ENCODE measurements at regions not wholly inside any gene's neighbourhood (a gene's known extent, or its start where the extent isn't known, plus 50 kb on each side); places are given as distances from the start of the nearest gene placed in this dataset. TPM values are rescaled to one million over a fixed set of nuclear protein-coding genes. Genes with fewer than 3 reads are reported as not detected.

DNA sequence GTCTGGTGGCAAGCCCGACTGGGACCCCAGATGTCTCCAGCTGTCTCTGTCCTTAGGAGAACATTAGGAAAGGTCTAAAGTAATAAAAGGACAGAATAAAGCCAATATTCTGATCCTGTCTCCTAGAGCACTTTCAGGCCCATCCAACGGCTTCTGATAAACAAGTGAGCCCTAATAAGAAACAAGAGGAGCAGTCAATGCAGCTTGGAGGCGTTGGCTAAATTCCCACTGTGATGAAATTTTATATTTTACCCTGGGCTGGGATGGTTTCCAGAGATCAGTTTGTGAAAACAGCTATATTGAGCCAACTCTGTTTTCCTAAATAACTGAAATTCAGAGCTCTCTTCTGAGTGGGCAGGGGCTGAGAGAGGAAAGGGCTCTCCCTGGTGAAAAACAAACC lies 55.5 kb upstream of the SRRM4 start (continued):
- TF ChIP-seq, protein P1, sequence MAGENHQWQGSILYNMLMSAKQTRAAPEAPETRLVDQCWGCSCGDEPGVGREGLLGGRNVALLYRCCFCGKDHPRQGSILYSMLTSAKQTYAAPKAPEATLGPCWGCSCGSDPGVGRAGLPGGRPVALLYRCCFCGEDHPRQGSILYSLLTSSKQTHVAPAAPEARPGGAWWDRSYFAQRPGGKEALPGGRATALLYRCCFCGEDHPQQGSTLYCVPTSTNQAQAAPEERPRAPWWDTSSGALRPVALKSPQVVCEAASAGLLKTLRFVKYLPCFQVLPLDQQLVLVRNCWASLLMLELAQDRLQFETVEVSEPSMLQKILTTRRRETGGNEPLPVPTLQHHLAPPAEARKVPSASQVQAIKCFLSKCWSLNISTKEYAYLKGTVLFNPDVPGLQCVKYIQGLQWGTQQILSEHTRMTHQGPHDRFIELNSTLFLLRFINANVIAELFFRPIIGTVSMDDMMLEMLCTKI (IDR thresholded peaks at IDR 0.05; ENCODE audit: partially characterized antibody): no peak
- TF ChIP-seq SLC30A9 (CRISPR knock-in tag; IDR thresholded peaks at IDR 0.05) (no peak), BACH1 (tag; IDR thresholded peaks at IDR 0.05) (no peak), FOXA3 (CRISPR knock-in tag; conservative IDR thresholded peaks at IDR 0.05 in 1 of 2, IDR thresholded peaks at IDR 0.05 in 1 of 2) (no peak), NFRKB (IDR thresholded peaks at IDR 0.05; ENCODE audit: low read depth) (no peak), ATF1 (CRISPR knock-in tag; IDR thresholded peaks at IDR 0.05) (no peak), ATF1 (tag; IDR thresholded peaks at IDR 0.05) (no peak), ELF4 (CRISPR knock-in tag; IDR thresholded peaks at IDR 0.05) (no peak), KHSRP (IDR thresholded peaks at IDR 0.05) (no peak)

Small RNA genes in the stretch of these regions (small RNA-seq; reads per million reads assigned to genes)
- gene RF00428: not detected
- 0.26 reads per million for gene RNA5SP374
